ENCODE measurements at regions not wholly inside any gene's neighbourhood (a gene's known extent, or its start where the extent isn't known, plus 50 kb on each side); places are given as distances from the start of the nearest gene placed in this dataset.

DNA sequence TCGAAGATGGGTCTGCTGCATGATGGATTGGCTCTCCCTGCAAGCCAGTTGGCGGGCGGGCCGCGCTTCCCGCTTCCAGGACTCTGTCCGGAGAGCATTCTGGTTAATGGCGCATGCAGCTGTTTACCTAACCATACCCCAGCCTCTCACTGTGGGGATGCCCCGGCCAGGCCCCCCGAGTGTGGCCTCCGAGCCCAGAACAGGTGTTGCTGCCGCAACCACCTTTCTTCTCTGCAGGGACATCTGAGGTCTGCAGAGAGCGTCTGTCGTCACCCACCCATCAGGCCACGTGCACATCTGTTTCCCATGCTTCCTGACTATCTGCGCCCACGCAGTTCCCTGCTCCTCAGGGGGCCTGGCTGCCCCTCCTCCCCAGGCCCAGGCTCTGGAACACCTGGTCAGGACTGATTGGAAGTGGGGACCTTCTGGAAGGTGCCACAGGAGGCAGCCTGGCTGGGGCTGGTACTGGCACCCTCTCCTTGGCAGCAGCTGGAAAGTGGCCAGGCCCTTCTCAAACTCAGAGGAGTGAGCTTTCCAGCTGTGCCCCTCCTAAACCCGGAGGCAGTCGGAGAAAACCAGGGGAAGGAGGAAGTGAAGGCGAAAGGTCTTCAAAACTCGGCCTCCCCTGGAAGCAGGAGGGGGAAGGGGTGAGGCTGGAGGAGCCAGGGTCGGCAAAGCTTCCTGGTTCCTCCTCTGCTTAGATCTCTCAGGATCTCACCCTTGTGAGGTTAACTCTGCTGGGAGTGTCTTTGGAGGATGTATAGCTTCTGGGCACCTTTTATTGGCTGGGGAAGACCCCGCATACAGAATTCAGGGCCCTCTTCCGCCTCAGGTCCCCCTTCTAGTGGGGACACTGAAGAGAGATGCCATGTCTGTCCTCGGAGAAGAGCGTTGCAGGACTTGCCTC lies 64.5 kb upstream of the CIBAR2 start:
- TF ChIP-seq, protein P1, sequence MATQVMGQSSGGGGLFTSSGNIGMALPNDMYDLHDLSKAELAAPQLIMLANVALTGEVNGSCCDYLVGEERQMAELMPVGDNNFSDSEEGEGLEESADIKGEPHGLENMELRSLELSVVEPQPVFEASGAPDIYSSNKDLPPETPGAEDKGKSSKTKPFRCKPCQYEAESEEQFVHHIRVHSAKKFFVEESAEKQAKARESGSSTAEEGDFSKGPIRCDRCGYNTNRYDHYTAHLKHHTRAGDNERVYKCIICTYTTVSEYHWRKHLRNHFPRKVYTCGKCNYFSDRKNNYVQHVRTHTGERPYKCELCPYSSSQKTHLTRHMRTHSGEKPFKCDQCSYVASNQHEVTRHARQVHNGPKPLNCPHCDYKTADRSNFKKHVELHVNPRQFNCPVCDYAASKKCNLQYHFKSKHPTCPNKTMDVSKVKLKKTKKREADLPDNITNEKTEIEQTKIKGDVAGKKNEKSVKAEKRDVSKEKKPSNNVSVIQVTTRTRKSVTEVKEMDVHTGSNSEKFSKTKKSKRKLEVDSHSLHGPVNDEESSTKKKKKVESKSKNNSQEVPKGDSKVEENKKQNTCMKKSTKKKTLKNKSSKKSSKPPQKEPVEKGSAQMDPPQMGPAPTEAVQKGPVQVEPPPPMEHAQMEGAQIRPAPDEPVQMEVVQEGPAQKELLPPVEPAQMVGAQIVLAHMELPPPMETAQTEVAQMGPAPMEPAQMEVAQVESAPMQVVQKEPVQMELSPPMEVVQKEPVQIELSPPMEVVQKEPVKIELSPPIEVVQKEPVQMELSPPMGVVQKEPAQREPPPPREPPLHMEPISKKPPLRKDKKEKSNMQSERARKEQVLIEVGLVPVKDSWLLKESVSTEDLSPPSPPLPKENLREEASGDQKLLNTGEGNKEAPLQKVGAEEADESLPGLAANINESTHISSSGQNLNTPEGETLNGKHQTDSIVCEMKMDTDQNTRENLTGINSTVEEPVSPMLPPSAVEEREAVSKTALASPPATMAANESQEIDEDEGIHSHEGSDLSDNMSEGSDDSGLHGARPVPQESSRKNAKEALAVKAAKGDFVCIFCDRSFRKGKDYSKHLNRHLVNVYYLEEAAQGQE (IDR thresholded peaks at IDR 0.05; ENCODE audit: insufficient read depth in 1 of 2, low read depth in 2 of 2, low read length in 2 of 2) = peak in 1 of 2 experiments; percentile 3; a peak in 1 of 4 replicates
- TF ChIP-seq POLR2AphosphoS5 (IDR thresholded peaks at IDR 0.05; ENCODE audit: low read depth, low read length) (no peak), SIN3A (IDR thresholded peaks at IDR 0.05; ENCODE audit: borderline replicate concordance, insufficient read depth, low read length) (no peak), TAF1 (IDR thresholded peaks at IDR 0.05; ENCODE audit: borderline replicate concordance, insufficient read depth, low read length) (no peak), FOXP2 (optimal IDR thresholded peaks at IDR 0.05; ENCODE audit: borderline replicate concordance, extremely low read depth, extremely low read length, insufficient read depth) (no peak)
